GM12892 (cell line): ENCODE measurements at regions not wholly inside any gene's neighbourhood (a gene's known extent, or its start where the extent isn't known, plus 50 kb on each side); places are given as distances from the start of the nearest gene placed in this dataset.

Experiments used
- DNase-seq: peaks from one replicate; pipeline ENCODE4 v3.0.0; 2011; ENCODE audit not compliant: insufficient read length
- FAIRE-seq: peaks from 2 replicates; lab custom pipeline; 2011; peaks lifted over from hg19 to GRCh38; lab: Jason Lieb, UNC
- POLR2A ChIP-seq: IDR thresholded peaks from 2 replicates; pipeline ENCODE4 v1.6.1; 2011; ENCODE audit warnings: low read depth, low read length, control low read depth
- POLR2AphosphoS5 ChIP-seq: IDR thresholded peaks from 2 replicates; pipeline ENCODE4 v1.6.1; 2011; ENCODE audit warnings: low read depth, low read length, control low read depth
- TAF1 ChIP-seq: IDR thresholded peaks from 2 replicates; pipeline ENCODE4 v1.6.1; 2011; ENCODE audit warnings: low read depth, mild to moderate bottlenecking, control low read depth, low read length, borderline replicate concordance

GRCh38 chr3:39000008-39000450 is 51.7 kb downstream of the SCN11A start:
- DNase-seq (peak; percentile 19), FAIRE-seq (peak; percentile 98)
- TF ChIP-seq TAF1 (no peak), POLR2A (no peak), POLR2AphosphoS5 (no peak)

DNA sequence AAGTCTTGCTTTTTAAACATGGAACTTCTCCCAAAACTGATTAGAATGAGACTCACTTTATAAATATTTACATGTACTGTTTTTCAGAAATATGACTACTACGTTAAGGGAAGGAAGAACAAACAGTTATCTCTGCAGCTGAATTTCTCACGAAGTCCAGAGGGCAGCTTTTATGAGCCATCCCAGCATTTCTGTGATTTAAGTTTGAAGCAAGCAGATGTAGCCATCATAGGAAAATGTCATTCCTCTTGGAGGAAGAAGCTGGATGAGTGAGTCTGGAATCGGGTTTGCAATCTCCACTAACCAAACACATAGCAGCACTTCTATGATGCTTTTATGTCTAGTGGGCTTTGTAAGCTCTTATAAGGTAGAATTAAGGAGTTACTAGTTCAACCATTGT is 53.7 kb downstream of the SCN11A start:
- no peak for FAIRE-seq
- DNase-seq = no peak
- no peak for TF ChIP-seq POLR2AphosphoS5
- no peak for TF ChIP-seq TAF1
- TF ChIP-seq POLR2A = no peak

GRCh38 chr3:38996193-38996592 is 55.6 kb downstream of the SCN11A start:
- DNase-seq = no peak
- no peak for TF ChIP-seq POLR2A
- no peak for TF ChIP-seq TAF1
- TF ChIP-seq POLR2AphosphoS5 = no peak
- FAIRE-seq = no peak

- DNase-seq (no peak), FAIRE-seq (no peak)
- no peak for TF ChIP-seq TAF1
- TF ChIP-seq POLR2AphosphoS5 = no peak
- no peak for TF ChIP-seq POLR2A
Measured at GRCh38 chr3:38994251-38994650, 57.5 kb downstream of the SCN11A start.

- FAIRE-seq = no peak
- TF ChIP-seq TAF1 (no peak), POLR2A (no peak), POLR2AphosphoS5 (no peak)
- DNase-seq = no peak
Measured at GRCh38 chr3:38992117-38992760, 59.5 kb downstream of the SCN11A start.

GRCh38 chr3:38990621-38991020 is 61.1 kb downstream of the SCN11A start:
- no peak for FAIRE-seq
- no peak for DNase-seq

DNA sequence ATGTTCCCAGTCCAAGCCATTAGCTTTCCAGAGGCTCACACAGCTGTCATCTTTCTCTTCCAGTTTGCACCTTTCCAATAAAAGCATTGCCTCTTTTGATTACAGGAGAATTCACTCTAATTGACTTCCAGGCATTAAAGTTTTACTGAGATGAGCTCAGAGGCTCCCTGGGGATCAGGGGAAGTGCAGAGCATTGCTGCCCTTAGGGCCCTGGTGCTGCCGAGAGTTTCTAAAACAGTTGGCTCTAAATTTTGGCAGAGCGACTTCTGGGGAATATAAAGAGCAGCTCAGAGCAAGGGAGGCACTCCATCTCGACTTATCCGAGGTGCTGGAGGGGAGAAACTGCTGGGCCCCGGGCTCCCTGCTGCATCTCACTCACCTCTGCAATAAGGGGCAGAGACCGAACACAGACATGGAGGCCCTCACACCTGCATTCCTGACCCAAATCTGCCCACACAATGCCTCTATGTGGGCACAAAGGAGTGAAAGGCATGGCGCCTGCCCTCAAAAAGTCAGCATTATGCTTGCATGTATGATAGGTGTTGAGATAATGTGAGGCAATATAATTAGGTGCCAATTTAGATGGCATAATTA is 61.7 kb downstream of the SCN11A start:
- no peak for TF ChIP-seq POLR2A
- TF ChIP-seq POLR2AphosphoS5 = no peak
- TF ChIP-seq TAF1 = no peak
- DNase-seq = no peak
- no peak for FAIRE-seq

More at GRCh38 chr3:38990621-38991020, 61.1 kb downstream of the SCN11A start:
- TF ChIP-seq TAF1 = no peak
- no peak for TF ChIP-seq POLR2AphosphoS5
- TF ChIP-seq POLR2A = no peak

DNA sequence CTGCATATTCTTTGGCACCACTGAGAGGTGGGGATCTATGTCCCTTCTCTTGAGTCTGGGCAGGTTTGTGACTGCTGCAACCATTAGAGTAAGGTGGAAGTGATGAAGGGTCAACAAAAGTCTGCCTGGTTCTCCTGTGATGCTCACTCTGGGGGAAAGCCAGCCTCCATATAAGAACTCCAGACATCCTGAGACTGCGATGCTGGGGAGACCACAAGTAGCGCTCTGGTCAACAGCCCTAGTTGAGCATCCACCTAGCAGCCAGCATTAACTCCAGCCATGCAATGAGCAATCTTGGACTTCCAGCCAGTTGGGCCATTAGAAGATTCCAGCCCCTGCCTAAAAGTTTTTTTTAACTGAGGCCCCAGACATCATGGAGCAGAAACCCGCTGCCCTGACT is 62.8 kb downstream of the SCN11A start:
- DNase-seq (no peak), FAIRE-seq (no peak)
- no peak for TF ChIP-seq POLR2AphosphoS5
- TF ChIP-seq TAF1 = no peak
- no peak for TF ChIP-seq POLR2A

DNA sequence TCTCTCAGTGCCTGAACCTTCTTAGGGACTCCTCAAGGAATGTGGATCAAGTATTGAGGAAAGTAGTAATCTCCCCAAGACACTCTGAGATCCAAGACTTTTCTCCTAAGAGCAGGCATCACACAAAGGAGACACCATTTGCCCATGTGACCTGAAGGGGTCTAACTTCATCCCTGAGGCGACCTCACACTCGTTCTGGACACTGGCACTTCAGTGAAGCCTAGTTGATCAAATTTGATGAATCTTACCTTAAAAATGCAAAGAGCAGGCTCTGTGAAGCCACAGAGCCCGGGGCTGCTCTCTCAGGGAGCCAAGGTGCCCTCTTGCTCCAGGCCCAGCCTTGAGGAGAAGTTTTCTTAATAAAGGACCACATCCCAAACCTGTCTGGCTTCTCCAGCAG is 64.3 kb downstream of the SCN11A start:
- DNase-seq (no peak), FAIRE-seq (no peak)
- TF ChIP-seq TAF1 (no peak), POLR2A (no peak), POLR2AphosphoS5 (no peak)

- TF ChIP-seq POLR2A (no peak), POLR2AphosphoS5 (no peak), TAF1 (no peak)
- no peak for DNase-seq
- FAIRE-seq = no peak
Measured at GRCh38 chr3:38986901-38987300, 64.8 kb downstream of the SCN11A start.

DNA sequence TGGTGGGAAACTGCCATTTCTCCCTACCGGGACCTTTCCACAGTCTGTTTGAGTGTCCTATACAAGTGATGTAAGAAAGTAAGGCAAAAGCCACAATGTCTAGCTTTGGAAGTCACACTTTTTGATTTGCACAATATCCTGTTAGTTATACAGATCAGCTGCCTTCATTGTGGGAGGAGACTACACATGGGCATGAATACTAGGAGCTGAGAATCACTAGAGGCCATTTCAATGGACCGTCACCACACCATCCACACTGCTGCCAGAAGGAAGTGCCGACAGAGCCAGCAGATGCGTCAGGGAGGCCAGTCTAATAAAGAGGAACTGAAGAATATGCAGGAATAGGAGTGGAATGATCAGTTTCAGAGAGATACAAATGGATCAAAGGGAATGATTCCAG is 65.8 kb downstream of the SCN11A start:
- TF ChIP-seq POLR2A (no peak), TAF1 (no peak), POLR2AphosphoS5 (no peak)
- DNase-seq = no peak
- no peak for FAIRE-seq

DNA sequence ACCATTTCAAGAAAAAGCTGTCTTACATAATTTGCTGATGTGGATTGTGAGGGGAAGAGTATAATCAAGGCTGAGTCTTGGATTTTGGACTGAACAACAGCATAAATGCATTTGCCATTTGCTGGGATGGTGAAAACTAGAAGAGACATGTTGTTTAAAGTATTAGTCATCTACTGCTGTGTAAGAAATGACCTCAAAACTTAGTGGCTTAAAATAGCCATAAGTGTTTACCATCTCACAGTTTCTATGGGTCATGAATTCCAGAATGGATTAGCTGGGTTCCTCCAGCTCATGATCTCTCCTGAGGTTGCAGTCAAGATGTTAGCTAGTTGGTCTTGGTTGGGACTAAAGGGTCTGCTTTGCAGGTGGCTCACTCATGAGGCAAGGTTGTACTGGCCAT is 66.2 kb downstream of the SCN11A start:
- FAIRE-seq = no peak
- TF ChIP-seq POLR2A = no peak
- TF ChIP-seq POLR2AphosphoS5 = no peak
- no peak for TF ChIP-seq TAF1
- no peak for DNase-seq
